Right renal cortex interstitium (tissue), 3 donors: ENCODE measurements at regions not wholly inside any gene's neighbourhood (a gene's known extent, or its start where the extent isn't known, plus 50 kb on each side); places are given as distances from the start of the nearest gene placed in this dataset.
"Not testable (repeated sequence)": the region's sequence is repeated elsewhere in the genome, so short reads cannot be mapped to it uniquely, and the experiment has no call there.

Experiments
- DNase-seq, 3 donors: peaks; one replicate each; pipeline ENCODE4 v3.0.0-alpha.2; 2013; ENCODE audit warnings: low read depth in 3 of 3, low spot score in 2 of 3

DNA sequence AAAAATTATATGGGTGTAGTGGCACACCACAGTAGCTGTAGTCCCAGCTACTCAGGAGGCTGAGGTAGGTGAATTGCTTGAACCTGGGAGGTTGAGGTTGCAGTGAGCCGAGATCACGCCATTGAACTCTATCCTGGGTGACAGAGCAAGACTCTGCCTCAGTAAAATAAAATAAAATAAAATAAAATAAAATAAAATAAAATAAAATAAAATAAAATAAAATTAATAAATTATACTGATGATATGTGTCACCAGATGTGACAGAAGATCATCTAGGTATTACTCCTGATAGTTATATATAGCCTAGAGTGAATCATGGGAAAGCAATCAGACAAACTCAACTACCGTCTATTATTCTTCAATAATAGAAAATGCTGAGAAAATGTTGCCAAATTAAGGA lies 972.5 kb downstream of the MRPL39 start:
- no peak for DNase-seq

DNA sequence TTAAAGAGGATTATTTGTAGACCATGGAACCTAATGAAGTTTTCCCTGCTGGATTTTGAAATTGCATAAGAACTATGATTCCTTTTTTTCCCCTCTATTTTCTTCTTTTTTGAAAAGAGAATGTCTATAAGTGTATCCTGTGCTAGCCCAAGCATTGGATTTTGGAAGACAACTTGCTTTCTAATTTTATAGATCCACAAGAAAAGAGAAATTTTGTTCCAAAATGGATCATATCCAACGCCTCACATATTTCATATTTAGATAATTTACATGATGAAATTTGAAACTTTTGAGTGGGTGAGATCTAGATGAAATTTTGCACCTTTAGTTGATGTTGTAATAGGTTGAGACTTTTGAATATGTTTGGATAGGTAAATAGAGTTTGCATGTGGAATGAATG lies 978.7 kb downstream of the MRPL39 start:
- no peak for DNase-seq

DNA sequence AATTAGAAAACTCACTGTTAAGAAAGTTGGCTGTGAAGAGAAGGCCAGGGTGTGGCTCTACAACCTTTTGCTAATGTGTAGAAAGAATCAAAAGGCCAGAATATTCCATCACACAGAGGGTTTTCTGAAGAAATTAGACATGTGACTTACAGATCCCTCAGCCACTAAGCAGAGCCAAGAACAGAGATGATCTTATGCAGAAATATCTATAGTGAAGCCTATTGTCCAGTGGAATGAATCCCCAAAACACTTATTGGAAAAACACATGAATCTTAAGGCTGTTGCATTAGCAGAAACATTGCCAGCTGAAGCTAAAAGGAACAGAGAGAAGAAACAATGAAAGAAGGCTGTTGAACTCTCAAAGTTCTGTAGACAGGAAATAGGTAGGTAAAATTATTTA lies 979.2 kb downstream of the MRPL39 start:
- DNase-seq: no peak

DNA sequence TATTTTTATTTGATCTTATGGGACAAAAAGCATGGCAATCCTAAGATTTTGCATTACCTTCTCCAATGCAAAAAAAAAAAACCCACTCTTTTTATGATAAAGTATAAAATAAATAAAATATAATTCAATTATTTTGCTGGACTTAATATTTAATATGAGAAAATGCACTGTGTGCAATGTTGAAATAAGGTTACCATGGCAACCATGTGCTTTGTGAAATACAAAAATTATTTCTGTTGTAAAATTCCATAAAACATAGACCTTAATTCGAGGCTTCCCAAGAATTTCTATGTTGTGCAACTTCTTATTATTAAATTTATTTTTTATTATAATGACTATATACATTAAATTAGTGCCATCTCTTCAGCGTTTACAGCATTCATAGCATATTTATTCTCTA lies 989.5 kb downstream of the MRPL39 start:
- DNase-seq: no peak

DNA sequence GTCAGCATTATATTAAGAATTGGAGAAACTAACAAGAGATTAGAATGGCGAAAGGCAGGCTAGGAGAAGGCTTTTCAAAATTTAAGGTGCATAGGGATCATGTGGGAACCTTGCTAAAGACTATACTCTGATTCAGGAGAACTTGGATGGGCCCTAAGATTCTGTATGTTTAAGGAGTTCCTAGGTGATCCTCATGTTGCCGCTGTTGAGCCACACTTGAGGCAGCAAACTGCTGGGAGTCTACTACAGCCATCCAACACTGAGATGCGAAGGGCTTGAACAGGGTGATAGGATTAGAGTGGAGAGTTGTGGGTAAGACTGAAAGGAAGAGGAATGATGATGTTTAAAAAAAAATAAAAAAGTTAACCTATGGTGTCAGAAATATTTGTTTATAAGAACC lies 1013.2 kb downstream of the MRPL39 start:
- no peak for DNase-seq

DNA sequence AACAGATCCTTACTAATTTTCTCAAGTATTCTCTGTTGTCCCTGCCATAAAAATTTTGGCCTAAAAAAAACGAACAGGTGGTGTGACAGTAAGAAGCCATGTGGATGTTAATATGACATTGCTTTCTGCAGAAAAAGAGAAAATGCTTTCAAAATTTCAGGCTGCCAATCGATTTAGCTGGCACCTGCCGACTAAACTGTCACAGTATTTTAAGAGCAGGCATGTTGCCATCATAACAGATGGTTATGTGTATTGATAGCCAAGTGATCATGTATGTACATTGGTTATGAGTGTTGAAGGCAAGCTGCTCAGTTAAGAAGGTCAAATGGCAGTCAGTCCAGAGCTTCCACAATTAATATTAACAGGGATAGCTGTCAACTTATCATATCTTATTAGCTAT lies 1017.0 kb downstream of the MRPL39 start:
- DNase-seq: no peak

DNA sequence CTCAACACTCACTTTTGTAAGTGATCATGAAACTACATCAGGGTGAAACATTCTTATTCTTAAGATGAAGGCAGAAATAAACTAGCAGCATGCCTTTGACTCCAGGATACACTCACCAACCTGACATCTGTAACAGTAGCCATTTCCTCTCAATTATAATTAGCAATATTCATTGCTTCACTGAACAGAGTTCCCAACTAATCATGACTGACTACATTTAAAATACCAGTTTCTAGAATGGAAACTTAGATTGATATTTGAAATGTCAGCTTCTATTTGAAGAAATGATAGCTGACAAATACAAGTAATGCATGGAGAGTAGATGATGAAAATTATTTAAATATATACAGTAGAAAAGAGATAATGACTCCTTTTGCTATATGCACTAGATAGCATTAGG lies 1023.8 kb downstream of the MRPL39 start:
- DNase-seq: no peak

DNA sequence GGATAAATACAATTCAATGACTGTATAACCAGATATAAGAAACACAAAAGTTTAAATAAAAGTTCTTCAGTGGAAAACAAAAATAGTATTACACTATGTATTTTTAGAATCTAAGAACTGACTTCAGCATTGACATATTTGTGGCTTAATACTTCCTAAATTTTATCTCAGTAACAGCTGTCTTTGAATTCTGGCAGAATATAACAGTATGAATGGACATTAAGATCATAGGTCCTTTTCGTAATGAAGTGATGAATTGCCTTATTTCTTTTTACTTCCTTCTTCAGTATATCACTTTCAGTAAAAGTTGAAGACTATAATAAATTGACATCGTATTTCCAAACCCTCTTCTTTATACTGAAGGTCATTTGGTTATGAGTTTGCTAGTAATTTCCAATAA lies 1030.0 kb downstream of the MRPL39 start:
- DNase-seq: no peak

DNA sequence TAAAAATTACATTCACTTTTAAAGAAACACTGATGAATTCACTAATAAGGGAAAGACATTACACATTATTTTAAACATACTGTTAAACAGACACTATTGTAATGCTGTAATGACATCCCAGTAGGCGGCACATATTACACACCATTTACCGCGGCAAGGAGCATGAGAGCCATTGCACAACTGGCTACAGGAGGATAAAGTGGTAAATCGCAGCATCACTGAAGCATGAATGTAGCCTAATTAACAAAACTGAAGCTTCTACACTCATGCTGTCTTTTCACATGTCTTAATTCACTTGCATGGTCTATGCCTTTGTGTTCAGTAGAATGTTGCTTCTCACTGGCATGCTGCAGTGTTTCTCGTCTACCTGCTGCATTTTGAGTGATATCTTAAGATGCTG lies 1046.0 kb downstream of the MRPL39 start:
- DNase-seq: no peak

DNA sequence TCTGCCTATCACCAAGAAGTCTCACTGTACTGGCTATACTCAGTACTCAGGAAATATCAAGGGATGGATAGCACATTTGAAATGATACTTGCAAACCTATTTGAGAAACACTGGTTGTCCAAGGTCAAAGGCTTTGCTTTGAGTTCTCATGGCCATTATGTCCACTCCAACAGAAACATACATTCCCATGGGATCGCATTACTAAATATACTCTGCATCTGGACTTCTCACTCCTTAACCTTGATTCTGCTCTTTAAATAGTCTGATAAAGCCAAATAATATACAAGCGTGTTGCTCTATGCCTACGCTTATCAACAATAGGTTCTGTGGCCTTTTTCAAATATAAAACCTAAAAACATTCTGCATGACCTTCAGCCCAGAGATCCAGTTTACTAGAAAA lies 1054.8 kb downstream of the MRPL39 start:
- no peak for DNase-seq

DNA sequence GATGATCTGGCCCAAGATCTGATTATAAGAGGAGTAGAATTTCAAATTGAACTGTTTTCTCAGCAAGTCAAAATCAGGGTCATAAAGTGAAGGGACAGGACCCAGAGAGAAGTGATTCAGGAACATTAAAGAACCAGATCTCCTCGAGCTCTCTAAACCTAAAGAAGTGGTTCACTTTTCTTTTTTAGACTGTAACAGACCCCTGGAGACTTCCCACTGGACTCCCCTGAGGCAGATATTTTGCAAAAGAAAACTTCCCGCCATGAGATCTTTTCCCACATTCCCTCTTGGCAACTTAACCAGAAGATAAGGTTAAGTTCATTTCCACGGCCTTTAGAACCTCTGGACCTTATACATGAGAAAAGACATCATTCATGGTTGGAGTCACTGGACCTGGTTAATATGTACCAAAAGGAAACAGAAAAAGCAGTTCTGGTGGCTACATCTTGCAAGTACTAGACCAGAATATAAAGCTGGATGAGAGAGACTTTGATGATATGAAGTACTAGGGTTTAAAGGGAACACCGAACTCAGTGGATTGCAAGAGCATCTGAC lies 1061.4 kb downstream of the MRPL39 start:
- DNase-seq: no peak

DNA sequence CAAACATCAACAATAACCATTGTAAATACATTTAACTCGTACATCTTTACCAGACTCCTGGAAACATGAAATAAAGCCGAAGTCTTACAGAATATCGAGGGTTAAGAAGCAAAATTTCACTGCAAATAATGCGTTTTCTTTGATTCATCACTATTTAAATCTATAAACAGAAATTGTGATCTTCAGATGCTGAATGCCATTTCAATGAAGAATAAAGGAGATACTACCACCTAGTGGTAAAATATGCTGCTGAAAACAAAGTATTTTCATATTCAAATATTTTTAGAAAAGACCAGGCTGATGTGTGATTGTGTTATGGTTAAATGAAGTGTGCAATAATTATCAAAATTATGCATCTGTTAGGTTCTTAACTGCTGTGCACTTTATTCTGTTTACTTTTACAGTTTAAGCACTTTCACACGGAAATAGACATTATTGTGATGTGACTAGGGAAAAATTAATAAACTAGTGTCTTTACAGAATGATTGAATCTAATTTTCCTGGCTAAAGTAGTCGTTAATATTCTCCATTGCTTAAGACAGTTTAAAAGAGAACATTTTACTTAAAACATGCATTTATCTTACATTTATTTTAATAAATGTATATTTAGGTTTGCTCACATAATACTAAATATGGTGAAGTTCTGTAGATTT lies 1093.1 kb downstream of the MRPL39 start:
- no peak for DNase-seq

DNA sequence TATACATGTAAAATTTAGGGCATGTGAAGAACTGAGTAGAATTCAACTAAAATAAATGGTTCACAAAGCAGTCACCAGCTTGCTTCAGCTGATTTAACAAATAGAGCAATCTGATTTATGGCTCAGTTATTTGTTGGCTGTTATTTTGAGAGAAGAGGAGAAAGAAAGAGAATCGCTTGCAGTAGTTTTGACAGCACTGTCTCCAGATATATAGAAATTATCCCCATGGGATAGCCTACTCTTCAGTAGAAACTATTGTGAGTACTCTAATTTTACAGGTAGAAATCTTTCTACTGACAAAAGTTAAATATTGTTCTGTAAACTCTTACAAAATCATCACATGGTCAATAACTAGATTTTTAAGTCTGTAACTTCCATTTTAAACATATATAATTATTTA lies 1098.2 kb downstream of the MRPL39 start:
- no peak for DNase-seq

DNA sequence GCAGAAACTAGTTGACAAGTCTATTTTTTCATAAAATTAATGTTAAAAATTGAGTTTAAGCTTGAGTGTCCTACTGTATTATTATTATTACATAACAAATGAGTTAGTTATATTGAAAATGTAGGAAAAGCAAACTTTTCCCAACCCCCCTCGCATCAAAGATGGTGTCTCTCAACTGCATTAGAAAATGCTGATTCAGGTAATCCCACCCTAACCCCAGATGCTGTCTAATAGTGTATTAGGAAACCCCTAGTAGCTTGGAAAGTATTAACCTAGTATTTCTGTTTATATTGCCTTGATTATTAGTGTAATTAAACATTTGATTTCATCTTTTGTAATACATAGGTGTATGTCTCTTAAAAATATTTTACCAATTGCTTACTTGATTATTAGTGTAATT lies 1120.3 kb downstream of the MRPL39 start:
- no peak for DNase-seq

DNA sequence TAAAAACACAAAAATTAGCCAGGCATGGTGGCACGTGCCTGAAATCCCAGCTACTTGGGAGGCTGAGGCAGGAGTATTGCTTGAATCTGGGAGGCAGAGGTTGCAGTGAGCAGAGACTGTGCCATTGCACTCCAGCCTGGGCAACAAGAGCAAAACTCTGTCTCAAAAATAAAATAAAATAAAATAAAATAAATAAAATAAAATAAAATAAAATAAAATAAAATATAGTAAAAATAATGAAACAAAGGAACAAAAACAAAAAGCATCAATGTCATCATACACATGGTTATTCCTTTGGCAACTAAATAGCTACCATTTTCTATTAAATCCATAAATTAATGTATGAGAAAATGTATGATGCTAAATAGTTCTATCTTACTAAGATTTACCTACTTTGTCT lies 1123.9 kb downstream of the MRPL39 start:
- DNase-seq: not testable (repeated sequence)

DNA sequence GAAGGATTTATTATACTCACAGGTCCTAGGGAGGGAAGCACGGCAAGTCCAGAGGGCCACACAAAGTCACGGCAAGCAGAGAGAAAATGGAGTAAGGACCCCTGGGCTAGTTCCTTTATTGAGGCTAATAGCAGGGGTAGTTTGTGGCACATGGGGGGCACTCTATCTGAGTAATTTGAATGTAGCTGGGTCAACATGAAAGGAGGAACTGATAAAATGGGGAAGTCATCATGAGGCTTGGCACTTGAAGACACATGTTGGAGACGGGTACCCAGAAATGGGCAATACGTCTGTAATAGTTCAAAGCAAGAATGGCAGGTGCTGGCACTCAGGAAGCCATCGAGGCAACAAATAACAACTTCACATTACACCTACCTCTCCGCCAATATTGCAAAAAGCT lies 1136.4 kb downstream of the MRPL39 start:
- no peak for DNase-seq

DNA sequence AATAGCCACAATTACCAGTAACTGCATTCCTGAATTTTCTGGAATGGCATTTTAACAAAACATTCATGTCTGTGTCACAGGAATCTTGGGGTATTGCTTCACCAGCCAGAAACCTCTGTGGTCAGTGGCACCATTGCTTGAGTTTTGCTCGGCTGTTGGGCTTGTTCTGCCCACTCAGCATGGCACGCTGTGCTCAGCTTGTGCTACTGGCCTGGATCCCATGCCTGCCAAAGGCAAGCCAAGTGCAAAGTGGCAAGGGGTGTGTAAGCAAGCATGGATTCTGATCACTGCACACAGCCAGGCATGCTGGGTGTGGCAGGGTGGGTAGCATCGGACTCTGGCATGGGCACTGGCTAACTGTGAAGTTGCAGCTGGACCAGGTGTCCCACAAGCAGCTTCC lies 1150.9 kb downstream of the MRPL39 start:
- no peak for DNase-seq

DNA sequence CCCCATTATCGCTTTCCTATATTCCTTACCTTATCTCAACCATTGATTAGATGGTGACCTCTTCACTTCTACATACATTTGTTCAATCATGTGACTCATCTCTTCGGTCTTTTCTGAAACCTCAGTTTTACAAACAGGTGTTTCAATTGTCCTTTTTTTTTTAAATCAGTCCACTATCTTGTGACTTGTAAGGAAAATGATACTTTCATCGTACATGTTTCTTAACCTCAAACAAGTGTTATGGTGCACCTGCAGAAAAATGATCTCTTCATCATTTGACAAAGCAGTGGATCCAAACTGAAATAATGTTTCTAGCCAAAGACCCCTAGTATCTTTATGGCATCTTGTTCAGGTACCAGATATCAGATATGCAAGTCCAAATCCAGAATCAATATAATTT lies 1157.2 kb downstream of the MRPL39 start:
- no peak for DNase-seq

DNA sequence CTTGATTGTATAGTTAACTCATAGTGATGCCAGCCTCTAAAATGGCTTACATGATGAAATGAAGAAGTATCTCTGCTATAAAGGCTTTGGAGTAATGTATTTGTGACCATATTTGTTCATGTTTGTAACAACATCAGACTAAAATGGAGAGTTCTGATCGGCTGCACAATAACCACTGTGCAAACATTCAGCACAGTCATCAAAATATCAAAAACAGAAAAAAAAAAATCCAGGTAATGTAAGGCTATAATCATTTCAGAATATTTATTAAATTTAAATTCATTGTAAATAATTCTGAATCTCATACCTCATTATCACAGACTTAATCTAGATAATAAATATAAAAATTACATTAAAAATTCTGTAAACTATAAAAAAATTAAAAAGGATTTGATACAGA lies 1161.8 kb downstream of the MRPL39 start:
- DNase-seq: no peak

DNA sequence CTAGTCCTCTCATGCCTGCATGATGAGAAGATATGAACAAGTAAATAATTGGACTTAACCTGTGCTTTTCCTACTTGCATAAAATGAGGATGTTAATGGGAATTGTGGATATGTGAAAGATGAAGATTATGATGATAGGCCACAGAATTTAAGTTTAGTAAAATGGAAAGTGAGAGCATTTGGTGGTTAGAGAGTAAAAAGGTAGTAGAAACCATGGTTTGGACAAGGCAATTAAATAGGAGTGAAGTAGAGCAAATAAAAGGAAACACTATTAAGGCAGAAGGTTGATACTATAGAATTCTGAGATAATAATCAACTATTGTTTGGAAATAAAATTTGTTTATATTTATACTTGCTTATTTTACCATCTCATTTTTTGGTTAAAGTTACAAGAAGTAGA lies 1162.5 kb downstream of the MRPL39 start:
- DNase-seq: no peak

DNA sequence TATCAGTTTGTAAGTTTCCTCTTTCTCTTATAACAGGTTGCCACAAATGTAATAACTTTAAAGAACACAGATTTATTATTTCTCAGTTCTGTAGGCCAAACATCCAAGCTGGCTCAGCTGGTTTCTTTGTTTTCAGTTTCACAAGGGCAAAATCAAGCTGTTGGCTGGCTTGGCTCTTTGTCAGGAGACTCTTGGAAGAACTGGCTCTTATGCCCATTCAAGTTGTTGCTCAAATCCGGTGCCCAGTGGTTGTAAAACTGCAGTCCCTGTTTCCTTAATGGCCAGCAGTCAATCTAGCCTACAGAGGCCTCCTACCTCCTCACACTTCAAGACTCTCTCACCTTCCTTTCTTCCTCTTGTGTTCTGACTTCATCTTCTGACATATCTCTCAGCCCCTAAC lies 1171.0 kb downstream of the MRPL39 start:
- no peak for DNase-seq

DNA sequence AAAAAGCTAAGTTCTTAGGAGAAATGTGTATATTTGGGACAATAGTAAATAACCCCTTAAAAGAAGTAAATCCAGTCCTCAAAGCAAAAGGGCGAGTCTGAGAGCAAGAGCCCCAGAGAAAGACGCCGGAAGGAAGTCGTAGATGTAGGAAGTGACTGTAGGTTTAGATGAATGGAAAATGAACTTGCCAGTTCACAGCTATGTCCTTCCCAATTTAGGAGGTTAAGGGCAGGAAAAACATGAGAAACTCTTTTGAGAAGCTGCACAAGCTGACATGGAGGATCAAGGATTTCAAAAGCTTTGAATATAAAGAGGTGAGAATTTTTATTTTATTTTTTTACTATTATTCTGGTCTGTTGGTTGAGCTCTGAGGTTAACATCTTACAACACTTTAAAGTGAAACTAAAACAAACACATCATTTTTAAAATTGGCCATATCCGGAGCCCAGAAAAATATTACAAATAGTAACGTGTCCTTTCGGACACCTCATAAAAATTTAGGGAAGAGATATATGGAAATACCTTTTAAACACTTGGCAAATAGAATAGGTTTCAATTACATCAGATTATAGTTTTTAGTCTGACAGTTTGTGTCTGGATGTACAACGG lies 1178.6 kb downstream of the MRPL39 start:
- DNase-seq: no peak

DNA sequence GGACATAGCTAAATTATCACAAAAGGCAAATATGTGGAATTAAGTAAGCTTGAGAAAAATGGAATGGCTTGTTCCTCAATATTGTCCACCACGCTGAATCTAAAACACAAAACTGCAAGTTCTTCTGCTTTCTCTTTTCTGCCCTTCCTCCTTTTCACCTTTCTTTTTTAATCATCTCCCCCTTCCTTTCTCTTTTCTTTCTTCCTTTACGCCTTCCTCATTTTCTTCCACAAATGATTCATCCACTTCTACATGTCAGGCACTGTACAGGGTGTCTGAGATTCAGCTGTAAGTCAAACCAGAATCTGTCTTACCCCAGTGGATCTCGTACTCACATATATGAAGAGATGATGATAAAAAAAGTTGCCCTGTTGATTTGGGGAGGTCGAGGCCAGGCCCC lies 1182.5 kb downstream of the MRPL39 start:
- DNase-seq: no peak
